ENCODE measurements at regions not wholly inside any gene's neighbourhood (a gene's known extent, or its start where the extent isn't known, plus 50 kb on each side); places are given as distances from the start of the nearest gene placed in this dataset.

DNA sequence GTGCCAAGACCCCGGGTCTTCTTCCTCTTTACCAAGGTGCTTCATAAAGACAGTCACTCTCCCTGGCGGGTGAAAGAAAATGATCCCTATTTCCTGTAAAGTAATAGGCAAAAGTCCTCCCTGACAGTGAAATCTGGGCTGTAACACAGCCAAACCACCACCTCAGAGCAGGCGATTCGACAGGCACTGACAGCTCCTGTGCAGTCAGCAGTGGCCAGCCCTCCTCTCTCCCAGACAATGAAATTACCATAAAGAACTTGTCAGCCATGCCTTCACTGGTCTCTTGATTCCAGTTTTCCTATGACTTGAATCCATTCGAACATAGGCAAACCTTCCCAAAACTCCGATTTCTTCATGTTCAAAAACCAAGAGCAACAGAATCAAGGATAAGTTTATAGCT is 492.2 kb upstream of the DAB1 start:
- no peak for TF ChIP-seq POLR2A (IDR thresholded peaks at IDR 0.05)
- TF ChIP-seq, protein P1, sequence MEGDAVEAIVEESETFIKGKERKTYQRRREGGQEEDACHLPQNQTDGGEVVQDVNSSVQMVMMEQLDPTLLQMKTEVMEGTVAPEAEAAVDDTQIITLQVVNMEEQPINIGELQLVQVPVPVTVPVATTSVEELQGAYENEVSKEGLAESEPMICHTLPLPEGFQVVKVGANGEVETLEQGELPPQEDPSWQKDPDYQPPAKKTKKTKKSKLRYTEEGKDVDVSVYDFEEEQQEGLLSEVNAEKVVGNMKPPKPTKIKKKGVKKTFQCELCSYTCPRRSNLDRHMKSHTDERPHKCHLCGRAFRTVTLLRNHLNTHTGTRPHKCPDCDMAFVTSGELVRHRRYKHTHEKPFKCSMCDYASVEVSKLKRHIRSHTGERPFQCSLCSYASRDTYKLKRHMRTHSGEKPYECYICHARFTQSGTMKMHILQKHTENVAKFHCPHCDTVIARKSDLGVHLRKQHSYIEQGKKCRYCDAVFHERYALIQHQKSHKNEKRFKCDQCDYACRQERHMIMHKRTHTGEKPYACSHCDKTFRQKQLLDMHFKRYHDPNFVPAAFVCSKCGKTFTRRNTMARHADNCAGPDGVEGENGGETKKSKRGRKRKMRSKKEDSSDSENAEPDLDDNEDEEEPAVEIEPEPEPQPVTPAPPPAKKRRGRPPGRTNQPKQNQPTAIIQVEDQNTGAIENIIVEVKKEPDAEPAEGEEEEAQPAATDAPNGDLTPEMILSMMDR (IDR thresholded peaks at IDR 0.05) = no peak
- no peak overlapping the region for H3K27ac ChIP-seq
- no peak overlapping the region for H3K4me3 ChIP-seq

DNA sequence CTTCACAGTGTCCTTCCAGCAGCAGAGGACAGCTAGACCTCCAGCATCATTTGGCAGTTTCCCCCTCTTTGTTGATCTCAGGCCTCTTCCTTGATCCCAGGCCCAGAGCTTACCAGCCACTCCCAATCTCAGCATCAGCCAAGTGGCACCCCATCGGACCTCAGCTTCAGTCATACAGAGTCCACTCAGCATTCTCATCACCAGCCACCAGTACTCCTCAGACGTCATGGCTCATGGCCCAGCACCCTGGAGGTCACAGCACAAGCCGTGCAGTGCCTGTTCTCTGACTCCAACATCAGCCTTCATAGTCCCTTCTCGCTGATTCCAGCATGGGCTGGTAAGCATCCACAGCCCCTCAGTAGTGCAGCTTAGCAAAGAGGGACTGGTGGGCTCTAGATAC is 487.6 kb upstream of the DAB1 start:
- H3K4me1 ChIP-seq = no peaks in the 10 kb centered on the region
- DNase-seq = no peak
- H3K27me3 ChIP-seq = no peaks in the 10 kb centered on the region
- TF ChIP-seq, protein P1 (IDR thresholded peaks at IDR 0.05) = no peak
- no peak for TF ChIP-seq POLR2A (IDR thresholded peaks at IDR 0.05)
- H3K9me3 ChIP-seq = no peaks in the 10 kb centered on the region
- no peak overlapping the region for H3K27ac ChIP-seq
- H3K4me3 ChIP-seq = no peak overlapping the region
- no peaks in the 10 kb centered on the region for H3K36me3 ChIP-seq

More for the DNA sequence above, 492.2 kb upstream of the DAB1 start:
- DNase-seq = no peak
- Histone ChIP-seq H3K4me1 (no peaks in the 10 kb centered on the region), H3K27me3 (no peaks in the 10 kb centered on the region), H3K9me3 (no peaks in the 10 kb centered on the region), H3K36me3 (no peaks in the 10 kb centered on the region)

GRCh38 chr1:57910782-57911181 is 486.9 kb upstream of the DAB1 start:
- no peak for DNase-seq
- no peak overlapping the region for H3K27ac ChIP-seq
- TF ChIP-seq, protein P1 (IDR thresholded peaks at IDR 0.05) = no peak
- TF ChIP-seq POLR2A (IDR thresholded peaks at IDR 0.05) = no peak
- no peaks in the 10 kb centered on the region for H3K36me3 ChIP-seq
- H3K4me3 ChIP-seq = no peak overlapping the region
- no peaks in the 10 kb centered on the region for H3K9me3 ChIP-seq
- H3K27me3 ChIP-seq = no peaks in the 10 kb centered on the region
- no peaks in the 10 kb centered on the region for H3K4me1 ChIP-seq

- H3K27ac ChIP-seq = no peak overlapping the region
- no peak for TF ChIP-seq POLR2A (IDR thresholded peaks at IDR 0.05)
- no peaks in the 10 kb centered on the region for H3K4me1 ChIP-seq
- H3K4me3 ChIP-seq = no peak overlapping the region
- no peaks in the 10 kb centered on the region for H3K36me3 ChIP-seq
- DNase-seq = no peak
- no peaks in the 10 kb centered on the region for H3K9me3 ChIP-seq
- no peaks in the 10 kb centered on the region for H3K27me3 ChIP-seq
Measured at GRCh38 chr1:57910305-57910704, 486.4 kb upstream of the DAB1 start.

GRCh38 chr1:57908147-57908890 is 484.5 kb upstream of the DAB1 start:
- Histone ChIP-seq H3K9me3 (no peaks in the 10 kb centered on the region), H3K27me3 (no peaks in the 10 kb centered on the region), H3K4me3 (no peak overlapping the region), H3K36me3 (no peaks in the 10 kb centered on the region), H3K4me1 (no peaks in the 10 kb centered on the region), H3K27ac (no peak overlapping the region)
- DNase-seq = no peak
- TF ChIP-seq POLR2A (IDR thresholded peaks at IDR 0.05) = no peak

DNA sequence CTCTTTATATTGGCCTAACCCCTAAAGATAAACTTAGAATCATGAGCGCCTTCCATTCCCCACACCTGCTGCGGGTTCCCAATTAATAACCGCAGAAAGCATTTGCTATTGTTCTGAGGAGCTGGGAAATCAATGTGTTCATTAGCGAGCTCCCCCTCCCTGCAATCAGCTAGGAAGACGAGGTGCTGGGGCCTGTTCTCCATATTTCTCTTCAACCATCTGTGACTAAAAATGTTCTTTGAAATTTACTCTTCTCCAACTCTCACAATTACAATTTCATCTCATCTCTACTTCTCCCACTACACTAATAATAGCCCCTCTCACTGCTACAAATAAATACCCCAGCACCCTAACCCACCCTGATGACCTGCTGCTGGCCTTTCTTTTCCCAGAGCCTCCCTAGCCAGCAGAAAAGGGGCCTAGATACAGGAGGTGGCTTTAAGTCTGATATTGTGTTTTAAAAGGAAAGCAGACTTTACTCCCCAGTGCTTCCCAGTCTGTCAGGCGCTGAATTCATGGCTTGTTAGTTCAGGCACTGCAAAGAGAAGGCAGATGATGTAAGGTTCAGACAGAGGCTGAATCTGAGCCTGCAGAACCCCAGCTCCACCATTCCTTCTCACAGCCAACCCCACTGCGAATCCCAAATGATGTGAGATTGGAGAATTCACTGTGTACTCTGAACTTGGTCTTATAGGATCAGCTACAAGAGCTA is 477.5 kb upstream of the DAB1 start:
- TF ChIP-seq, protein P1 (IDR thresholded peaks at IDR 0.05) = no peak
- TF ChIP-seq POLR2A (IDR thresholded peaks at IDR 0.05) = no peak
- Histone ChIP-seq H3K9me3 (no peaks in the 10 kb centered on the region), H3K4me1 (no peaks in the 10 kb centered on the region), H3K27ac (no peak overlapping the region), H3K36me3 (no peaks in the 10 kb centered on the region), H3K27me3 (no peaks in the 10 kb centered on the region), H3K4me3 (no peak overlapping the region)
- no peak for DNase-seq

Measured in Peyer's patch (tissue), 4 donors.